ENCODE measurements at regions not wholly inside any gene's neighbourhood (a gene's known extent, or its start where the extent isn't known, plus 50 kb on each side); places are given as distances from the start of the nearest gene placed in this dataset.

DNA sequence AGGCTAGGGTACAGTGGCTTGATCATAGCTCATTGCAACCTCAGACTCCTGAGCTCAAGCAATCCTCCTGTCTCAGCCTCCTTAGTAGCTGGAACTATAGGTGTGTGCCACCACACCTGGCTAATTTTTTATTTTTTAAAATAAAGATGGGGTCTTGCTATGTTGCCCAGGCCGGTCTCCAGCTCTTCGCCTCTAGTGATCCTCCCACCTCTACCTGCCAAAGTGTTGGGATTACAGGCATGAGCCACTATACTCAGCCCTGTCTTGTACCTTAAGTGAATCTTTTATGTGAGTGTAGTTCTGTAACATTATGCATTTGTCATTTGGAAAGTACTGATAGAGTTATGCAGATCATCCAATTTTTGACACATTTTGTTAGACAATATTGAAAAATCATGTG, 66.9 kb upstream of the C15orf39 start:
- no peak for DNase-seq (ENCODE audit: low read depth in 2 of 2)

DNA sequence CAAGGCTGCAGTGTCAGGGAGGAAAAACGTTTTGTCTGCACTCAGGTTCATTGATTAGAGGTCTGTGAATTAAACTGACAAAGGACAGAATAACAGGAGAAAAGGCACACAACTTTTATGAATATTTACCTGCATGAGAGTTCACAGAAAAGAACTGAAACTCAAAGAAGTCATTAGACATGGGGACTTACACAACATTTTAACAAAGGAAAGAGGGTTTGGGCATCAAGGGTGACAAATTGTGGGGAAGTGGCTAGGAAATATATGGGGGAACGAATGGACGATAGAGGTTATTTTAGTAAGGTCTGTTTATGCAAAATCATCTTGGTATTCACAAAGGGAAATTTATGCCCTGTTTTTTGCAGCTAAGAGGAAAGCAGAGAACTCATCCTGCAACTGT, 65.6 kb upstream of the C15orf39 start:
- no peak for DNase-seq (ENCODE audit: low read depth in 2 of 2)

DNA sequence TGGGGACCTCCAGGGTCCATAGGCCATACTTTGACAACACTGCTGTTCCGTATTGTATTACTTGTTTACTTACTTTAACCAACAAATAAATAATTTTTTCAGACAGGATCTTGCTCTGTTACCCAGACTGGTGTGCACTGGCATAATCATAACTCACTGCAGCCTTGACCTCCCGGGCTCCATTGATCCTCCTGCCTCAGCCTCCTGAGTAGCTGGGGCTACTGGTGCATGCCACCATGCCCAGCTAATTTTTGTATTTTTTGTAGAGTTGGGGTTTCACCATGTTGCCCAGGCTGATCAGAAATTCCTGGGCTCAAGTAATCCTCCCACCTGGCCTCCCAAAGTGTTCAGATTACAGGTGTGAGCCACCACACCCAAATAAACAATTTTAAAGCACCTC, 64.9 kb upstream of the C15orf39 start:
- no peak for DNase-seq (ENCODE audit: low read depth in 2 of 2)

DNA sequence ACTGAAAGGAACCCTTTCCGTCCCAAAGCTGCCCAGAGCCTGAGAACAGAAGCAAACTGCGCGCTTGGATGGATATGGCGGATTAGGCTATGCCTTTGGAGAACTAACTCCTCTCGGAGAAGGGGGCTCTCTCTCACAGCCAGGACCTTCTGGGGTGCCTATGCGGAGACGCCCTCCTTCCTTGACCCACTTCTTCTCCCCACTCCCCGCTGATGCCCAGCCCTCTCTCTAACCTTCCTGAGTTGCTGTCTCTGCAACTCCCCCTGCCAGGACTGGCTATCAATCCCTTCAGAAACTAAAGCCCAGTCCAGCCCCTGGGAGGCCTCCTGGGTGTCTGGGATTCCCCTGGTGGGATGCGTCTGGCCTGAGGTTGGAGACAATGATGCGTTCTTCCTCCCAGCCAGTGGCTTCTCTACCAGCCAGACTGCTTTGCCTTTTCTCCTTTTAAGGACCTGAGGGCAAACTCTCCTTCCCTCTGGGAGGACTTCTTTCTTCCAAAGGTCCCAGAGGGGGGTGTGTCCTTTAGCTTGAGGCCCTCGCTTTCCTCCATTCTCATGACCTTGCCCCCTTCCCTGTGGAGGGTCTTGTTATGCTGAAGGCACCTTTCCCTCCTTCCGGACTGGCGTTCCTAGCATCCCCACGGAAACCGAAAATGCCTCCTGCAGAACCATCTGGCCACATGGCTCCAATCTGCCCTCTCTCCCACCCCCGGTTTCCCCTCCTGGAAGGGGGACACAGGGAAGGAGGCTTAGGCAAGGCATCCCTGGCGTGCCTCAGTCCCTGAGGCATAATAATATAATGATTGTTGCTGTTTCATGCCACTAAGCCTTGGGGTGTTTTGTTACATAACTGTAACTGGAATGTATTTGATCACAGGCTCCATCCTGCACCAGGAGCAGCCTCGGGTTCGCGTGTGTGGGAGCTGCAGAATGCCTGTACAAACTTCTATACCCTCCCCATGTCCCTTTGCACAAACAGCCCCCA, 63.4 kb upstream of the C15orf39 start:
- no peak for DNase-seq (ENCODE audit: low read depth in 2 of 2)

DNA sequence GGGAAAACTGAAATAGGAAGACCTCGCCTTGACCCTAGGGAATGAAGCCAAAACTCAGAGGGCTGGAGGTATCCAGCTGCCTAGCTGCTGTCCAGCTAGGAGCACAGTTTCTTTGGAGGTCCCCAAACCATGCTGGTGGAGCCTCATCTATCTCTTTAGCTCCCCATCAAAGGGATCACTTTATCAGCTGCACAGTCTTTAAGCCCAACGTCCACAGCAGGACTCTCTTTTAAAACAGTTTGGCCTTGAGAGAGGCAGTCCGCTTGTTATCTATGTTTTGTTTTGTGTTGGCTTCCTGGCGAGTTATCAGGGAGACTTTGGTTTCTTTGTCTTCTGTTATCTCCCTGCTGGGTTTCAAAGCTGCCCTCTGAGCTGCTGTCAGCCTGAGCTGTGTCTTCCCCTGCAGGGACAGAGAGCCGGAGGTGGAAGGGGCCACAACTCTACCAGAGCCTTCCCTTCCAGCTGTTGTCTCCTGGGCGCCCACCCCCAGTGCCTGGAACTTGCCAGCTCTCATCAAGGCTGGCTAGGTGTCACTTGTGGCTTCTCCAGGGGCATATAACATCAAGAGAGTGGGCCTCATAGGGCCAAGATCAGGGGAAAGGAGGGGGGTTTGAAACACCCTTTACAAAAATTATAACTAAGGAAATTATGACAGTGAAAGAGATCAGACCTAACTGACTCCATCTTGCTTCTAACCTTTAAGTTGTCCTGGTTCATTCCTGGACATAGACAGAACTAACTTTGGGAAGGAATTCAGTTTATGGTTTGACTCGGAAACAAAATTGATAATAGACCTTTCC, 61.4 kb upstream of the C15orf39 start:
- no peak for DNase-seq (ENCODE audit: low read depth in 2 of 2)

DNA sequence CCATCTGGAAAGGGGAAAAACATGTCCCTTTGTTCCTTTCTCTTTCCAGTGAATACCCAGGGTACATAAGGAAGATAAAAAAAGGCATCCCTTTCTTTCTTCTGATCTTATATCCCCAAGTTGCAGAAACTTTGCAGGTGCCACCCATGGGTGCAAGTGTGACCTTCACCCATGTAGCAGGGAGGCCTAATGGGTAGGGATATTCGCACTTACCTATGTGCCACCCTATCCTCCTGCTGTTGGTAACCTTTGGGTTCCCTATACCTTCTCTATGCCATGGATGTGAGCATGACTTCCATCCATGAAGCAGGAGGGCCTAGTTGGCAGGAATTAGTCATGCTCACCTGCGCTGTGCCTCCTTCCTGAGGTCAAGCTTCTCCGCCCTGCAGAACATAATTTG, 59.2 kb upstream of the C15orf39 start:
- no peak for DNase-seq (ENCODE audit: low read depth in 2 of 2)

DNA sequence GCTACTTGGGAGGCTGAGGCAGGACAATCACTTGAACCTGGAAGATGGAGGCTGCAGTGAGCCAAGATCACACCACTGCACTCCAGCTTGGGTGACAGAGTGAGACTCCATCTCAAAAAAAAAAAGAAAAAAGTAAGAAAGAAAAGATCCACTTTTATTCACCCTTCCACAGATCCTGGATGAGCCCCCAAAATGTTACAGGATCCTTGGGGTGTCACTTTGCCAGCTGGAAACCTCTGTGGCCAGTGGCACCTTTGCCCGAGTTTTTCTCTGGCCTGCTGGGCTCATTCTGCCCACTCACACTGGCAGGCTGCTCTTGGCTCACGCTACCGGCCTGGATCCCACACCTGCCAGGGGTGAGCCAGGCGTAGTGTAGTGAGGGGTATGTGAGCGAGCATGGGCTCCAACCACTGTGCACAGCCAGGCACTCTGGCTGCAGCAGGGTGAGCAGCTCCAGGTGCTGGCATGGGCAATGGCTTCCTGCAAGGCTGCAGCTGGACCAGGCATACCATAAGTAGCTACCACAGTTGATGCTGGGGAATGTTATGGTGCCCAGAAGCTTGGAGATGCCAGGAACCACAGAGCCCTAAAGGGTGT, 57.8 kb upstream of the C15orf39 start:
- no peak for DNase-seq (ENCODE audit: low read depth in 2 of 2)

DNA sequence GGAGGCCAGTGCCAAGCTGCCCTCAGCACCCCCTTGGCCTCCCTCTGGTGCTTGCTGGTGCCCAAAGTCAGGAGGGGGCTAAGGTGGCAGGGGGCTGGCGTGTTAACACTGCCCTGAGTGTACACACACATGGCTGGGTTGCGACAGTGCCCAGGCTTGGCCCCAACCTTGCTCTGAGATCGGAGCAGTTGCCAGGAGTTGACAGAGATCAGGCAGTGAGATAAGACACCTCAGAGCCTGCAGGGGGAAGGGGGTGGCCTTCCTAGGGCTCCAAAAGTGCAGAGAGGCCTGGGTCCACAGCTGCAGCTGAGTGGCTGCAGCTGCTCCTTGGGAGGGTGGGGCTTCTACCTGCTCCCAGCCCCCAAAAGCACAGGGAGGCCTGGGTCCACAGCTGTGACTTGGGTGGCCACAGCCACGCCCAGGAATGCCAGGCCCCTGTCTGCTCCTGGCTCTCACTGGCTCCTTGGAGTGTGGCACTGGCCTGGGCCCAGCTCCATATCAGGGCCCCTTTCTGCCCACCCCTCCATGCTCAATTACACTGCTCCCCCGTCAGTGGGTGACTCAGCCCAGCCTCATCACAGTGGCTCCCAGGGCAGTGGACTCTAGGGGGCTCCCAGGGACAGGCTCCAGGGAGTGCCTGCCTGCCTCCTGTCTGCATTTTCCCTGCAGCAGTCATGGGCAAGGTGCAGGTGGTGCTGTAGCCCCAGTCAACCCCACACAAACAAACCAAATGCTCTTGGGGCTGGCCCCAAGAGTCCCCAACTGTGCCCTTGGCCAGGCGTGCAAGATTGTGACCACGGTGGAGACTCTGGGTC, 56.4 kb upstream of the C15orf39 start:
- no peak for DNase-seq (ENCODE audit: low read depth in 2 of 2)

DNA sequence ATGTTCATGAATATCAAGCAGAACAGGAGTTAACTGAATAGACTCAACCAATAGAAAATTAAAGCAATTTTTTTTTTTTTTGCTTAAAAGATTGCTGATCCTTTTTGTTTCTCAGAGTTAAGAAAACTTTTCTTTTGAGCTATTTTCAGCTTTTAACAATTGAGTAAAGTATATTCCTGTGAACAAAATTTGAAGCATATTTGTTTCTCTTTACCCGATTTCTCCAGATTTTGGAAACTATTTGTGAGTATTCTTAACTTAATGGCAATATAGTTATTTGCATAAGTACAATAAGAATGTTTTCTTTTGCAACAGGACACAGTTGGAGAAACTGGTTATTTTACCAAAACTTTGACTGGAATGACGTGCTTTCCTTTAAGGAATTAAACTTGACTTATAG, 53.4 kb upstream of the C15orf39 start:
- no peak for DNase-seq (ENCODE audit: low read depth in 2 of 2)

DNA sequence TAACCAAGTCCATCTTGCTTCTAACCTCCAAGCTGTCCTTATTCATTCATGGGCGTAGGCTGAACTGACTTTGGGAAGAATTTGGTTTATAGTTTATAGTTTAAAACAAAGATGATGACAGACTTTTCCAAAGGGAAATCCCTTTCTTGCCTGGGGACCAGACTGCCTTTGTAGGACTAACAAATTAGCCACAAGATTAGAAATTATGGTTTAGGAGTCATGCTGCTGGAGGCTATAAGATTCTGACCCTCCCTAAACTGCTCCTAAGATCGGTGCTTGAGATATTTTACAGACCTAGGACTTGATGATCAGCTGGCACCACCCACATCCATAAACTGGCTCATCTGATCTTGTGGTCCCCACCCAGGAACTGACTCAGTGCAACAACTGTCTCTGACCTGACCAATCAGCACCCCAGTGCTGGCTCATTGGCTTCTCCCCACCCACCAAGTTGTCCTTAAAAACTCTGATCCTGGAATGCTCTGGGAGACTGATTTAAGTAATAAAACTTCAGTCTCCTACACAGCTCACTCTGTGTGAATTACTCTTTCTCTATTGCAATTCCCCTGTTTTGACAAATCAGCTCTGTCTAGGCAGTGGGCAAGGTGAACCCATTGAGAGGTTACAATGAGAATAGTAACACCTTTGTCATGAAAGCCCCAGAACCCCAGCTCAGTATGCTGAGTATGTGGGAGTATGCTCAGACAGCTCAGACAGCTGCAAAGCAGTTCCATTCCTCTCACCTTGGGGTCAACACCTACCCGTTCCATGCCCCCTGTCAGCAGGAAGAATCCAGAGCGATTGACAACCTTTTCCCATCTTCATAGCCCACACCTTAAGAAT, 51.6 kb upstream of the C15orf39 start:
- DNase-seq (ENCODE audit: low read depth in 2 of 2) = no peak

DNA sequence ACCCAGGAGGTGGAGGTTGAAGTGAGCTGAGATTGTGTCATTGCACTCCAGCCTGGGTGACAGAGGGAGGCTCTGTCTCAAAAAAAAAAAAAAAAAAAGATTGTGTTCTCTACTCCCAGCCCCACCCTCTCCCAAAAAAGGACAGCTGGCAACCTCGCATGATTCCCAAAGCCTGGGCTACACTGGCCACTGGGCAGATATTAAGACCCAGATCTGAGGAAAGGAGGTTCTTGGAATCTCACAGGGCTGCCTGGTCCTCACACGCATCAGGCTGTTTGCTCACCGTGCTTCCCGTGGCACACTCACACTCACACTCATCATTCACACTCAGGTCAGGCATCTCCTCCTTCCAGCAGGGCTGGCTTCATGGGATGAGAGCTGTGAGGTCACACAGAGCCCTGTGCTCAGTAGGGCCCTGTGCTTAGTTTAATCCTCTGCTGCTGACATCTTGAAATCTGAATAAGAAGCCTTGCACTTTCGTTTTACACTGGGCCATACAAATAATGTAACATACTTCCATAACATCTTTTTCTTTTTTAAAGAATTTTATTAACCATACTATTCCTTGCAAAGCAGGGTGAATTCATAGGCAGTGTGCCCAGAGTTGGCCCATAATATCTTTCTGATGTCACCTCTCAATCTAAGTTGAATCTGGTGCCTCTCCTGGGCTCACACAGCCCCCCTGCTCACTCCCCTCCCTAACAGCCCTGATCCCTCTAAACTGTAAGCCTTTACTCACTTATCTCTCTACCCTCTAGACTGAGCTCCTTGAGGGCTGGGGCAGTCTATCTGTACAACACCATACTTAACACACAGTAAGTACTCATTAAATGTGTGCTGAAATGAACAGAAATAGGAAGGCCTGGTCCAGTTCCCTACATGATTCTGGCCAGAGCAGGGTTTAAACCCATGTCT, 50.2 kb upstream of the C15orf39 start:
- no peak for DNase-seq (ENCODE audit: low read depth in 2 of 2)
